ENCODE measurements at regions not wholly inside any gene's neighbourhood (a gene's known extent, or its start where the extent isn't known, plus 50 kb on each side); places are given as distances from the start of the nearest gene placed in this dataset.

DNA sequence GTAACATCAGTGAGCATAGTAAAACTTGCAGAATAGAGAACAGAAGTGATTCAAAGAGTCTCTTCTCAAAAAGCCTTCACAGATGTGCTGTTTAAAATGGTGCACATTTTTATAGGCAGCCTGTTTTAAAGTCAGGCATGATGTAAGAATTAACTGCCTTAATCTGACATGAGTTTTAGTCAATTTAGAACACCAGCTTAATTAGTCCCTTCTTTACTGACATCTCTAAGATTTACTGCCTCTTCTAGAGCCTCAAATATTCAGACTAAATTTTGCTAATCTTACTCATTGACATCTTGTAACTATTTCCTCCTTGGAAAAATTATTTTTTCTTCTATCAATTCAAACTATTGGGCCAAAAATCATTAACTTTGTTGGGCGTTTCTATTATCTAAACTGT, 782.5 kb downstream of the C12orf50 start:
- DNase-seq (ENCODE audit: extremely low read depth, insufficient read length): no peak
- H3K4me3 ChIP-seq (replicated peaks; ENCODE audit: low read depth, low read length): no peak overlapping the region
- TF ChIP-seq, protein P1, sequence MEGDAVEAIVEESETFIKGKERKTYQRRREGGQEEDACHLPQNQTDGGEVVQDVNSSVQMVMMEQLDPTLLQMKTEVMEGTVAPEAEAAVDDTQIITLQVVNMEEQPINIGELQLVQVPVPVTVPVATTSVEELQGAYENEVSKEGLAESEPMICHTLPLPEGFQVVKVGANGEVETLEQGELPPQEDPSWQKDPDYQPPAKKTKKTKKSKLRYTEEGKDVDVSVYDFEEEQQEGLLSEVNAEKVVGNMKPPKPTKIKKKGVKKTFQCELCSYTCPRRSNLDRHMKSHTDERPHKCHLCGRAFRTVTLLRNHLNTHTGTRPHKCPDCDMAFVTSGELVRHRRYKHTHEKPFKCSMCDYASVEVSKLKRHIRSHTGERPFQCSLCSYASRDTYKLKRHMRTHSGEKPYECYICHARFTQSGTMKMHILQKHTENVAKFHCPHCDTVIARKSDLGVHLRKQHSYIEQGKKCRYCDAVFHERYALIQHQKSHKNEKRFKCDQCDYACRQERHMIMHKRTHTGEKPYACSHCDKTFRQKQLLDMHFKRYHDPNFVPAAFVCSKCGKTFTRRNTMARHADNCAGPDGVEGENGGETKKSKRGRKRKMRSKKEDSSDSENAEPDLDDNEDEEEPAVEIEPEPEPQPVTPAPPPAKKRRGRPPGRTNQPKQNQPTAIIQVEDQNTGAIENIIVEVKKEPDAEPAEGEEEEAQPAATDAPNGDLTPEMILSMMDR (IDR thresholded peaks at IDR 0.05; ENCODE audit: insufficient read depth, low read length, poor library complexity, severe bottlenecking): no peak
- H3K36me3 ChIP-seq (ENCODE audit: control insufficient read depth, insufficient read depth, low read length): no peaks in the 10 kb centered on the region
- no peaks in the 10 kb centered on the region for H3K27me3 ChIP-seq (replicated peaks; ENCODE audit: control insufficient read depth, insufficient read depth, low read length)

DNA sequence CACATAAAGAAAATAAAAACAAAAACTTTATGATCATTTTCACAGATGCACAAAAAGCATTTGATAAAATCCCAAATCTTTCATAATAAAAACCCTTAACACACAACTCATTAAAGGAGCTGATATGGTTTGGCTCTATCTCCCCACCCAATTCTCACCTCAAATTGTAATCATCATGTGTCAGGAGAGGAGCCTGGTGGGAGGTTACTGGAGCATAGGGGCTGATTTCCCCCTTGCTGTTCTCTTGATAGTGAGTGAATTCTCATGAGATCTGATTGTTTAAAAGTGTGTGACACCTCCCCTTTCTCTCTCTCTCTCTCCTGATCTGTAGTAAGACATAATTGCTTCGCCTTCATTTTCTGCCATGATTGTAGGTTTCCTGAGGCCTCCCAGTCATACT, 790.7 kb downstream of the C12orf50 start:
- H3K36me3 ChIP-seq (ENCODE audit: control insufficient read depth, insufficient read depth, low read length): no peaks in the 10 kb centered on the region
- no peak for DNase-seq (ENCODE audit: extremely low read depth, insufficient read length)
- TF ChIP-seq, protein P1 (IDR thresholded peaks at IDR 0.05; ENCODE audit: insufficient read depth, low read length, poor library complexity, severe bottlenecking): no peak
- H3K4me3 ChIP-seq (replicated peaks; ENCODE audit: low read depth, low read length): no peak overlapping the region
- H3K27me3 ChIP-seq (replicated peaks; ENCODE audit: control insufficient read depth, insufficient read depth, low read length): no peaks in the 10 kb centered on the region

- Histone ChIP-seq H3K4me3 (replicated peaks; ENCODE audit: low read depth, low read length) (no peak overlapping the region), H3K36me3 (ENCODE audit: control insufficient read depth, insufficient read depth, low read length) (no peaks in the 10 kb centered on the region), H3K27me3 (replicated peaks; ENCODE audit: control insufficient read depth, insufficient read depth, low read length) (no peaks in the 10 kb centered on the region)
- DNase-seq (ENCODE audit: extremely low read depth, insufficient read length): no peak
- TF ChIP-seq, protein P1 (IDR thresholded peaks at IDR 0.05; ENCODE audit: insufficient read depth, low read length, poor library complexity, severe bottlenecking): no peak
Observed at GRCh38 chr12:87234898-87235297, 794.3 kb downstream of the C12orf50 start.

DNA sequence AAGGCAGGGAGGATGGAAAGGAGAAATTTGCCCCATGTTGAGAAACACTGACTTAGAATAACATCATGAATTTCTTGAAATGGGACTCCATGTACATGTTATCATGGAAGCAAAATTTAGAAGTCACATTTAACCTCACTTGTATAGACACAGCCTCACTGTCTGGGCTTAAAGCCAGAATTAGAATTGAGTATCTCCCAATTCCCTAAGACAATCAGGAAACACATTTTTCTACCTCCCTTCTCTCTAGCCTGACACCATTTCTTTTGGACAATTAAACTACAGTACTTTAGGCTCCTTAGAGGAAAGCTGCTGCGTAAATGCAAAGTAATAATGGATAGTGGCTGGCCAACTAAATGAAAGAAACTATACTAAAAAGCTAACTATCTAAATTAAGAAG, 795.5 kb downstream of the C12orf50 start:
- Histone ChIP-seq H3K4me3 (replicated peaks; ENCODE audit: low read depth, low read length) (no peak overlapping the region), H3K27me3 (replicated peaks; ENCODE audit: control insufficient read depth, insufficient read depth, low read length) (no peaks in the 10 kb centered on the region)
- TF ChIP-seq, protein P1 (IDR thresholded peaks at IDR 0.05; ENCODE audit: insufficient read depth, low read length, poor library complexity, severe bottlenecking): no peak

GRCh38 chr12:87231818-87232217, 797.4 kb downstream of the C12orf50 start:
- Histone ChIP-seq H3K4me3 (replicated peaks; ENCODE audit: low read depth, low read length) (no peak overlapping the region), H3K36me3 (ENCODE audit: control insufficient read depth, insufficient read depth, low read length) (no peaks in the 10 kb centered on the region), H3K27me3 (replicated peaks; ENCODE audit: control insufficient read depth, insufficient read depth, low read length) (no peaks in the 10 kb centered on the region)
- DNase-seq (ENCODE audit: extremely low read depth, insufficient read length): no peak
- TF ChIP-seq, protein P1 (IDR thresholded peaks at IDR 0.05; ENCODE audit: insufficient read depth, low read length, poor library complexity, severe bottlenecking): no peak

More for the DNA sequence above, 795.5 kb downstream of the C12orf50 start:
- no peak for DNase-seq (ENCODE audit: extremely low read depth, insufficient read length)
- H3K36me3 ChIP-seq (ENCODE audit: control insufficient read depth, insufficient read depth, low read length): no peaks in the 10 kb centered on the region

GRCh38 chr12:87230441-87230840, 798.8 kb downstream of the C12orf50 start:
- Histone ChIP-seq H3K36me3 (ENCODE audit: control insufficient read depth, insufficient read depth, low read length) (no peaks in the 10 kb centered on the region), H3K27me3 (replicated peaks; ENCODE audit: control insufficient read depth, insufficient read depth, low read length) (no peaks in the 10 kb centered on the region), H3K4me3 (replicated peaks; ENCODE audit: low read depth, low read length) (no peak overlapping the region)
- TF ChIP-seq, protein P1 (IDR thresholded peaks at IDR 0.05; ENCODE audit: insufficient read depth, low read length, poor library complexity, severe bottlenecking): no peak
- DNase-seq (ENCODE audit: extremely low read depth, insufficient read length): no peak
